Activated gamma-delta T cell treated with anti-CD3 and anti-CD28 coated beads, Interleukin-2, amount 50 U/mL, for 16 hours (primary cell): ENCODE measurements at regions not wholly inside any gene's neighbourhood (a gene's known extent, or its start where the extent isn't known, plus 50 kb on each side); places are given as distances from the start of the nearest gene placed in this dataset.

Source experiments
- DNase-seq: peaks from one replicate; pipeline ENCODE4 v3.0.0-alpha.2; 2020; ENCODE audit warnings: low read depth

DNA sequence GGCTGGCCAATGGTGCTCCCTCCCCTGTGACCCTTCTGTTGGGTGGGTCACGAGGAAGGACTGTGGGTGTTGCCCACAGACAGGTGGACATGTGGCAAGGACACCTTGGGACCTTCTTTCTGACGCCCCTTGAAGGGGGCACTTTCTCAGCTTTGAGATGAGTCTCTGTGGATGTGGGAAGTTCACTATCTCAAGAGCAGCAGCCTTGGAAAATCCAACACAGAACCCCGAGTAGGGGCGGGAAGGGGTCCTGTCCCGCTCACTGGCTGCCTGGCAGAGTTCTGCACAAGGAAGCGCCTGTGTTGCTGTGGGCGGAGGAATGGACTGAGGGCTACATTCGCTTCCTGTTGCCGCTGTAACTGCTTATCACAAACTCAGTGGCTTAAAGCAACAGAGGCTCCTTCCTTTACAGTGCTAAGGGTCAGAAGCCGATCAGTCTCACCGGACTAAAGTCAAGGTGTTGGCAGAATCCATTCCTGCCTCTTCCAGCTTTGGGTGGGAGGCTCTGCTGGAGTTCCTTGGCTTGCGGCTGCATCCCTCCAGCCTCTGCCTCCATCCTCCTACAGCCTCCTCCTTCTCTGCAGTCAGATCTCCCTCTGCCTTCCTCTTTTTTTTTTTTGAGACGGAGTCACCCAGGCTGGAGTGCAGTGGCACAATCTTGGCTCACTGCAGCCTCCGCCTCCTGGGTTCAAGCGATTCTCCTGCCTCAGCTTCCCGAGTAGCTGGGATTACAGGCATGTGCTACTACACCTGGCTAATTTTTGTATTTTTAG is 305.2 kb downstream of the SEC14L1 start:
- DNase-seq, result no peak

DNA sequence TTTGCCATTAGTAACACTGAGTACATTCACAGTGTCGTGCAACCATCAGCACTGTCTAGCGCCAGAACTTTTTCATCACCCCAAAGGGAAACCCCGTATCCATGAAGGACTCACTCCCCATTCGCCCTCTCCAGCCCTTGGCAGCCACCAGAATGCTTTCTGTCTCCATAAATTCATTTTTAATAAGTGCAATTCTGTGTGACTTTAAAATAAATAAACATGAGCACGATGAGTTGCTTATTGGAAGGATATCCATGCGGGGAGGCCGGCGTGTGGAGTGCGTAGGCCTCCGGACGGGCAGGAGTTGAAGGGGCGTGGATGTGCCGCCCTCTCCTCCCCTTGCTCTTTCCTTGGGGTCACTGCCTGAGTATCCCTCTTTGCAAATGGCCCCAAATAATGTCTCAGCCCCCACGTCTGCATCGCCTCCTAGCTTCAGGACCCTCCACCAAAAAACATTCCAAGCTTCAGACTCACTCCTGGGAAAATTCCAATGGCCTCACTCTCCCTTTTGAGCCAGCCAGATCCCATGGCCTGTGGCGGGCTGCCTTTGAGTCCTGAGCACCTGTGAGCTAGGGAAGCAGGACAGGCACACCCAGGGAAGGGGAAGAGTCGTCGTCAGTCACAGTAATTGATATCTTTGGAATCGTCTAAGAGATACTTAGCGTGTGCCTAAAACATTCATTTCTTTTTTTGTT is 306.3 kb downstream of the SEC14L1 start:
- DNase-seq, result no peak

DNA sequence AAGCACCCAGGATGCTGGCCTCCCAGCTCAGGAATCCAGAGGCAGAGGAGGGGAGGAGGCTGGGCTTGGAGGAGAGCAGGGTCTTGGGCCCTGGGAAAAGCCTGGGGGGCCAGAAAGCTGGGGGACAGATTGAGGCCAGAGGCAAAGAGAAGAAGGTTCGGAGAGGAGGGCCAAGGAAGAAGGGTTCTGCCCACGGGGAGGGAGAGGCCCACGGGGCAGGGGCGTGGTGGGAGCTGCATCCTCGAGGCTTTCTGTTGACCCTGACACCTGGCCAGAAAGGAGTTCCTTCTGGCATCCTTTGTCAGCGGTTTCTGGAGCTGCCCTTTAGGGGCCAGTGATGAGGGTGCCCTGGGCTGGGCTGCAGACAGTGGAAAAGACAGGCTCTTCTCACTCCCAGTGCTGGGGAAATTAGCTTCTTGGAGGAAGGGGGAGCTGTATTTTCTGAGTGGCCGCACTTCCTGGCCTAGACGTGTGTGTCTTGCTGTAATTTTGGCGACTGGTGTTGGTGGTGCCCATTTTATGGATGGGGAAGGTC is 308.7 kb downstream of the SEC14L1 start:
- no peak for DNase-seq

DNA sequence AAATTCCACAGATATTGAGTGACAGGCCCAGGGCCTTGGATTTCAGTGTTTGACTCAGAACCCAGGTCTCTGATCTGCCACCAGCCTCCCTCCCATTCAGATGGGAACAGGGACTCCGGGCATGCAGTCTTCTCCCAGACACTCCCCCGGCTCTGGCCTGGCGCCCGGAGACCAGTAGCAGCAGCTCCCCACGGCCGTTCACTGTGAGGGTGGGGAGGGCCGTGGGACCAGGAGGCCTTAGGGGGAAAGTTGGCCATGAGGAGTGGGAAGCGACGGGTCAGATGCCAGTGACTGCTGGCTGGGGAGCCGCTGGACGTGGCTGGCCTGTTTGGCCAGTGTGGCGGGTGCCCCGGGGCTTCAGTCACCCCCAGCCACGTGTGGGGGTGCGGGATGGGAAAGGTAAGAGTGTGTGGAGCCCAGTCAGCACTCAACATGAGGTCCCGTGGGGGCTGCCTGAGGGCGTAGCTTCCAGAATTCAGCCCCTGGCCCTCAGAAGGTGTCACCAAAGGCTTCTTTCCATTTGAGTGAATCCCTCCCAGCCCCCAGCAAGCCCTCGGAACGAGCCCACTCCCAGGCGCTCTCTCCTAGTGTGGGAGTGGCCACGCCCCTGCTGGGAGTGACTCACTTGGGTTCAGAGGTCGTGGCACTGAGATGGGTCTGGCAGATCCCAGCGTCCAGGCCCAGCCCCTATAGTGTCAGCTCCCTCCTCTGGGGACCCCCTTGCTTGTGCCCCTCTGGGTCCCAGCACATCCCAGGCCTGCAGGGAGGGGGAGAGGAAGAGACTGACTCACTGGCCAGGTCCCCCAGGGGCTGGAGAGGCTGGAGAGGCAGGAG is 309.4 kb downstream of the SEC14L1 start:
- DNase-seq, result no peak

DNA sequence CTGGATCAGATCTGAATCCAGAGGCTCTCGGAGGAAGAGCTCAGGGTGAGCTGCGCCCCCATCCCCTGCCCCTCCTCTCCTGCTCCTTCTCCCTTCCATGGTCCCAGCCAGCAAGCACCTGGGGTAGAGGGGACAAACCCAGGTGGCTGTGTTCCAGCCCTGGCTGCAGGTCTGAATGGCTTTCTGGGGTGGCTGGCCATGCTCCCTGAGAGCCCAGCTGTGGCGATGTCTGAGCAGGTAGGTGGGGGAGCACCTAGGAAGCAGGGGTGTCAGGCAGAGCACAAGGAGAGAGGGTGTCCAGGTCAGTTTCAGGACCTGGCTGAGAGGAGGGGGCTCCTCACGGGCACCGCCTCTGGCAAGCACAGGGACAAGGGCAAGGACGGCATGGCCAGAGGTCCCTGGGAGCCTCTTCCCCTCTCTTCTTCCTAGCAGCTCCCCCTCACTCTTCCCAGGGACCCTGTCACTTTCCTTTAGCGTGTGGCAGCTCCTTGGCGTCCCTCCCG is 310.0 kb downstream of the SEC14L1 start:
- no peak for DNase-seq

DNA sequence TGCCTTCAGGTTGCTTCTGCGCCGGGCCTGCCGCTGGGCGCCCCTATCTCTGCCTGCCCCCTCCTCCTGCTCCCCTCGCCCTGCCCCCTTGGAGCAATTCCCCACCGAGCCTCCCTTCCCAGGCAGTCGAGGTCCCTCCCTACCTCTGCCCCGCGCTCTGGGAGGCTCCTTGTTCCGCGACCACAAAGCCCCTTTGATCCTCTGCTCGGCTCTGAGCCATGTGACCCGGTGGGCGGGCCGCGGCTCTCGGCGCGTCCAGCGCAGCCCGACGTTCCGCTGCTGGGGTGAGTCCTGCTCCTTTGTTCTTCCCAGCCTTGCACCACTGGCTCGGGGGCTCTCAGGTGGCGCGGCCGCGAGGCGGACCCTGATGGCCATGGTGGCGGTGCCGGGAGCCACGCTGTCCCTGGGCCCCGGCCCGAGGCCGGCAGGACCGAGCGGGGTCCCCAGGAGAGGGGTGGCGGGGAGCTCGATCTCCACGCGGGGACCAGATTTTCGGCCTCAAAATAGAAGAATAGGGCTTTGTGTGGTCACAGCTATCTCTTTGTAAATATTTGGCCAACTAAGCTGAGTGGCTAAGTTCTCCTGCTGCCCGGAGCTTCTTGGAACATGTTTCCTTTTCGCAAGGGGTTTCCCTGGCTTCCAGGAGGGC is 310.6 kb downstream of the SEC14L1 start:
- peak; percentile 45 for DNase-seq

DNA sequence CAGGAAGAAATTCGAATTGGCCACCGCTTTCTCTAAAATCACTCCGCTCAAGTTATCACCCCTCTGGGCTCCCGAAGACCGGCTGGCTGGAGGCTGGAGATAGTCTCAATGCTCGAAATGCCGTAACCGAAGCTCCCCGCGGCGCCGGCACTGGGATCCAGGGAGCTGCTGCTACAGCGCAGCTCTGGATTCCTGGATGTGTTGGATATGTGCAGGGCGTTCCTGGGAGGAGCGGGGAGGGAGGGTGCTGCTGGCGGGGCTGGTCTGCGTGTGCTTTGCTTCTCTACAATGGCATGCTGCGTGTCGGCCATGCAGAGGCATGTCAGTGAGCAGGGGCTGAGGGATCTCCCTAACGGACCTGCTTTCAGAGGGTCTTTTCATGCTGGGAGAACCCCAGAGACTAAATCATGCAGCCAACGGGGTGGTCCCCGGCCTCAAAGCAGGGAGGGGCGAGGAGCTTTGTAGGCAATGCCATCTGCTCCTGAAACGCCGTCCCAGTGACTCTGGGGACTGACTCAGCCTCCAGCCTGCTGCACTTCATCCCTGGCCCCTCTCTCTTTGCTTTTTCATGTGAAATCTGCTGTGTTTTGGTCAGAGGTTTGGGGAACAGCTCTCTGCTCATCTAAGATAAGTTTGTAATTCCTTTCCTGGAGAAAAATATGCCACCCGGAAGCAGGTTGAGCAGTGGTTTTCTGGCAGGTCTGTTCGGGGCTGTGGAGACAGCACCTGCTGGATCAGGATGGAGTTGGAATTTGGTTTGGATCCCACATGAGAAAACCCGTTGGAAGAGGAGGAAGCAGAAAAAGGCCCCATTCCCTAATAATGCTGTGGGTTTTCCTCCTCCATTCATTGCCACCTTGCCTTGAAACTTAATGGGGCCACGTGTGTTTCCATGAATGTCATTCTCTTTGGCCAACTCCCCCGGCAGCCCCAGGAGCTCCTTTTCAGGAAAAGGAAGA is 311.4 kb downstream of the SEC14L1 start:
- DNase-seq, result no peak

DNA sequence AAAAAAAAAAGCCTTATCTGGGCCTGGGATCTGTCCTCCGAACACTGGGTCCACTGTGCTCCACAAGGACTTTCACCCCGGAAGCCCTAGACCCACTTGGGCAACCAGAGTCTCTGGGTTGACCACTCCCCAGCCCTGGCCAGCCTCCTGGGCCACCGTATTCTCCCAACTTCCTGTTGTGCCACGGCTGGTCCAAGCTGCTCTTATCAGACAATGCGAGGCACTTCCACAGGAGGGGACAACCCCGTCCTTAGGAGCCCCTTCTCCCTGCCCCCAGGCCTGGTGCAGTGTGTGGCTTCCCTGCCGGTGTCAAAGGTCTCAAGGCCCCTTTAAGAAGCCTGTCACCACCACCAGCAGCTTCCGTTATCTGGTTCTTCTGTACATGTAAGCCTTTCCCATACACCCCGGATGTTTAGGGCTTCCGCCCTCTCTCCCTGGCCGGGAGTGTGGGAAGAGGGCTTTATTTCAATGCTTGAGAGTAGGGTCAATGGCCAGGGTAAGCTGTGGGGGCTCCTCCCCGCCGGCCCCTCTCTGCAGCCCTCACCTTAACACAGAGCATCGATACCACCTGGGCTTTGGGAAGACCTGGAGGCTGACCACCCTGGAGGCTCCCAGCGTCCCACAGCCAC is 313.0 kb downstream of the SEC14L1 start:
- no peak for DNase-seq

DNA sequence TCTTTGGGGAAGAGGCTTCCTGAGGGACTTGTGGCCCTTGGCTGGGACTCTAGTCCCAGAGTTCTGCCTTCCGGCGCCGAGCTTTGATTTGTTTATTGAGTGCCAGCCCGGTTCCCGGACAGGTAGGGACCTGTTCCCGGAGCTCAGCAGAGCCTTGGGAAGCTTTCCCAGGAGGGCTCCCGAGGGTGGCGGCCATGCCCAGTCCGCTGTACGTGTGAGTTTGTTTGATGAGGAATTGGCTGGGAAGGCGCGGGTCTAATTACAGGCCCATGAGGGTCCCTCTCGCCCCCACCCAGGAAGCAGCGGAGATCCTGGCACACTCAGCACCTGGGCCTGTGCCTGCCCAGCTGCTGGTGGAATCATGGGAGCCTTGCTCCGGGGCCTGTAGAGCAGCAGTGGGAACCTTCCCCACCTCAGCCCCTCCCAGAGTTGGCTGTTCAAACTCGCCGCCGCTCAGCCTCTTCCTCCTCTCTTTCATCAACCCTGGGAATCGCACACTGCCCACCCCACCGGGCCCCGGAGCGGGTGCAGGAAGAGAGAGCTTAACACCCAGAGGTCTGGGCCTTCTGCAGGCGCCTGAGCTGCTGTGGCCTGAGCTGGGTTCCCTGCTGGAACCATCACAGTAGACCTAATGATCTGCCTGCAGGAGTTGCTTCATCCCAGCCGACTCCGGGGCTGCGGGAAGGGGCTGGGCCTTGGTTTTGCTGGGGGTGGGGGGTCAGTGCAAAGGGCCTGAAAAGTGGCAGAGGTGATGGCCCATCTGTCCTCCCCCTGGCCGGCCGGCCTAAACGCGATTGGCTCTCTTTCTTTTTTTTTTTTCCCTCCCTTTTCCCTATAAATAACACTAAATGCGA is 313.7 kb downstream of the SEC14L1 start:
- no peak for DNase-seq

DNA sequence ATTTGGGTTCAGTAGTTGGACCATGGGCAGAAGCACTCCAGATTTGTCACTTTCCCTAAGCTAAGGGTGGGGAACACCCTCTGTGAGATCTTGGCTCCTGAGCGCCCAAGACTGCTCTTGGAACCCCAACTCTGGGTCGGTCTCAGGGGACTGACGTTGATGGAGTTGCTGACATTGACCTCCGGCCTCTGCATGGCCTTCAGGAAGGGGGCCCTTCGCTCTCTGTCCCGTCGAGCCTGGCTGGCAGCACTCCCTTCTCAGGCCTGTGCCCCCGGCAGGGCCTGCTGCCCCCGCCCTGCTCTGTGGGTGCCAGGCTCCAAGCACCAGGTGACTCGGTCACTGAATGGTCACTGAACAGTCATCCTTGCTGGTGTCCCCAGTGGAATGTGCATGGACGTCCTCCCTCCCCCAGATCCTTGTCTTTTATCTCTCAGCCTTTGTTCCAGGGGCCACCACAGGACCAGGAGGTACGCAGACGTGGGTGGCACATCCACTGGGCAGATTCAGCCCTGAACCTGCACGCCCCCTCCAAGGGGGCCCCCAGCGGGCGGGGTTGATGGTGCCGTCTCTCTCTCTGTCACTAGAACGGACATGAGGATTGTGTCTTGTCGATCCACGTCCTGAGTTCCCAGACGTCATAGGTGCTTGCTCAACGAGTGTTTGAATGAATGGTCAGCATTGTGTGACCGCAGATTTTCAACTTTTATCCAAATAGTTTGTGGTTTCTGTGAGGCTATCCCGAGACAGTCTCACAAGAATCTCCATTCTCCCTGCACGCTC is 314.5 kb downstream of the SEC14L1 start:
- DNase-seq, result no peak

DNA sequence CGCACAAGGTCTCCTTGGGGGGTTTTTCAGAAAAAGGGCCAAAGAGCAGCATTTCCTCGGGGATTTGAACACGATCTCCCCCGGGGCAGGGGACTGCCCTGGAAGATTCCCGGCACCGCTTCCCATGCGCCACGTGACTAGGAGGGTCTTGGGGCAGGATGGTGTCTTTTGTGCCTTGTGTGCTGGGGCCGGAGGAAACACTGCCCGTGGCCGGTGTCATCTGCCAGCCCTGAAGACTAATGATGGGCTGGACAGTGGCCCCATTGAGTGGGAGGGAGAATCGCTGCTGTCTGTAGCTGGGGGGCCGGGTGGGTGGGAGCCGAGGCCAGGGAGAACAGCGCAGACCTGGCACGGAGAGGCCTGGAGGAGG is 315.1 kb downstream of the SEC14L1 start:
- DNase-seq, result no peak

DNA sequence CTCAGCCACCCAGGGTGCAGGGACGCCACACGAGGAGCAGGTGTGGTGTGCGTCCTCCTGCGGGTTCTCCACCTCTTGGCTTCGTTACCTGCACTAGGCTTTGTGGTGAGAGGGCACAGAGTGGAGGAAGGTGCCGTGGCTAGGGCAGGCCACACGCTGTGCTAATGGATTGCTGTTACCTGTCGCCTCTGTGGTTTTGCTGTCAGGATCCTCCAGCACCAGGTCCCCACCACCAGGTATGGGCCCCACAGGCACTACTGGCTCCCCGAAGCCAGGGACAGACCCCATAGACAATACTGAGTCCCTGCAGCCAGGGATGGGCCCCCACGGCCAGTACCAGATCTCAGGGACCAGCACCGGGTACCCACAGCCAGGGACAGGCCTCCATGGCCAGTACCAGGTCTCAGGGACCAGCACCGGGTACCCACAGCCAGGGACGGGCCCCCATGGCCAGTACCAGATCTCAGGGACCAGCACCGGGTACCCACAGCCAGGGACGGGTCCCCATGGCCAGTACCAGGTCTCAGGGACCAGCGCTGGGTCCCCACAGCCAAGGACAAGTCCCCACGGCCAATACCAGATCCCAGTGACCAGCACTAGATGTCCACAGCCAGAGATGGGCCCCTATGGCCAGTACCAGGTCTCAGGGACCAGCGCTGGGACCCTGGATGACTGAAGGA is 315.6 kb downstream of the SEC14L1 start:
- DNase-seq, result no peak

DNA sequence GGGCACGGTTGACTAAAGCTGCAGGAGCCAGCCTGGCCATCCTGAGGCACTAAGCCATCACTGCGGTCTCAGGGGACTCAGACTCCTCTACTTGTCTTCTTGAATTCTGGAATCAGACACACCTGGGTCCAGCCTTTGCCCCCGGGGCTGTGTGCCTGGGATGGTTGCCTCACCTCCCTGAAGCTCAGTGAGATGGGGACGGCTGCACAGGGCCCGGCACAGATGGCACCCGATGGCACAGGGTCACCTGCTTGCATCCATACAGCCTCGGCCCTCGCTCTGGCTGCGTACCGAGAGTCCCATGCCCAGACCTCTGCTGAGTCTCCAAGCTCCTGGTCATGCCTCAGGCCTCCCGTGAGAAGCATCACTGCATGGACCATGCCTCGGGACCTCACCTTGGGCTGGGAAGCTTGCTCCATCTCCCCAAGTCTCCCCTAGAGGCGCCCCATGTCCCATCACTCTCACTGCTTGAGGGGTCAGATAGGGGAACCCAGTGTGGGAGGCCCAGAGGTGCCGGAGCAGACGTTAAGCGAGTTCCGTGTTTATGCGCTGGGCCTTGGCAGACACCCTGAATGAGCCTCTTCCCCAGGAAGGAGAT is 316.3 kb downstream of the SEC14L1 start:
- no peak for DNase-seq

DNA sequence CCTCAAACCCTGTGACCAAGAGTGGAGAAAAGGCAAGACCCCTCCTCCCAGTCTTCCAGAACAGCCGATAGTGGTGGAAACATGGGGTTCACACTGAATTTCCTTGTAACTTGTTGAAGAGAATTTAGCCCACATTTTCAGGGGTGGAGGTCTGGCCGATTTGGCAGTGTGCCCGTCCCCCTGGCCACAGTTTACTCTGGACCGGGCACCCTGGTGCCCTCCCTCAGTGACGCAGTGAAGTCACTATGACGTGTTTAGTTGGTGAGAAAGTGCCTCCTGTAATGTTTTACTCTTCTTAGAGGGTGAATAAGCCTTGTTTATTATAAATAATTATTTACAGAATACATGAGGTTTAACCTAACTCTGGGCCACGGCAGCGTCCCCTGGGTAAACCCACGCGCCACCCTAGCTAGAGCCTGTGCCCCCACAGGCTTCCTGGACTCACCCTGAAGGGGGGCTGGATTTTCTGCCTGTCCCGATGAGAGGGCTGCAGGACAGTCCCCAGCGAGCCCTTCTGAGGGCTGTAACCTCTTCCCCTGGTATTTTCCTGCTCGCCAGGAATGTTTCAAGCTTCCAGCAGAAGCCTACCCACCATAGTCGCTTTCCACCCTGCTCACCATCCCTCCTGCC is 316.9 kb downstream of the SEC14L1 start:
- DNase-seq, result no peak

DNA sequence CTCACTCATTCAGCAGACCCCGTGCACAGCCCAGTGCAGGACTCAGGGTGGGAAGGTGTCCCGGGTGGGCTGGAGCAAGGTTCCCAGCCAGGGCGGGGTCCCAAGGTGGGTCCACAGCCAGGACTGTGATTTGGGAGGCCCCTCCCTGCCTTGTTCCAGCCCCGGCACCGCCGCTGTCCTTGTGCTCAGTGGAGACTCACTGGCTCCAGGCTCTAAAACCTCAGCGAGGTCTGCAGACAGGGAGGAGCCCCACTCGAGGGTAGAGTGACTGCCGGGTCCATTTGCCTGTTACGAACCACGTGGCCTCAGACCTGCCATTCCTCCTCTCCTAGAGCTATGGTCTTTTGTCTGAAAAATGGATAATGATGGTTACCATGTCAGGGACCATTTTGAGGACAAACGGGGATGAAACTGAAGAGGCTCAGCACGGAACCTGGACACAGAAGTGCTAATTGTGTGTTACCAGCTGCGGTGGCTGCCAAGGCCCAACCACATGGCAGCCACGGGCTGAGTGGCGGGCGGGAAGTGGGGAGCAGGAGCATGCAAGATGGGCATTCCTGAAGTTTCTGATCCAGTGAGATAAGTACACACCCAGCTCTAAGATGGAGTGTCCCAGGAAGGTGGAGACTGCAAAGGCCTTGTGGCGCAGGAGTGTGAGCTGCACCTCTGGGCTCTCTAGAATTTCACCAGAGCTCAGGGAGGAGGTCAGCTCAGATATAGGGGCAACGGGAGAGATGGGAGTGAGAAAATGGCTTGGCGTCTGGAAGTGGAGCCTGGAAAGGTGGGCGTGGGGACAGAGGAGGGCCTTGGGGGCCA is 317.6 kb downstream of the SEC14L1 start:
- DNase-seq, result no peak
